Stimulated activated CD8-positive, alpha-beta memory T cell treated with anti-CD3 and anti-CD28 coated beads, Interleukin-4, amount 100 ng/mL, for 4 hours (primary cell): ENCODE measurements at regions not wholly inside any gene's neighbourhood (a gene's known extent, or its start where the extent isn't known, plus 50 kb on each side); places are given as distances from the start of the nearest gene placed in this dataset.

Source experiments
- DNase-seq, 2 donors: peaks; one replicate each; pipeline ENCODE4 v3.0.0-alpha.2; 2020; ENCODE audit warnings: low read depth in 2 of 2, low spot score in 1 of 2

DNA sequence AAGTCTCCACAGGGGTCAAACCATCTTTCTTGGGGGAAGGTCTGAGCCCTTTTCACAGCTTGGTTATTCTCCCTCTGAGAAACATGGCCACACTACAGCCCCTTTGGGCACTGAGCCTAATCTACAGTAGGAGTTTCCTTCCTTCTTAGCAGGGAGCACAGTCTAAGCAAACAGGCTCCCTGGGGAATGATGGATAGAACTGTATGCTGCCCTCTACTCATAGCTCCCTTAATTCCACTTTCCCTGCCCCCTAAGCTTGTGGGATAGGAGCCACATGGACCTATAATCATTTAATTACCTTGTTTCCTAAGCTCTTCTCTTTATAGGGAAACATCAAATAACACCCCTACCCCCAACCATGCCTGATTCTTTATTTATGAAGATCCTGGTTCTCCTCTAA is 442.1 kb upstream of the MEX3C start:
- no peak for DNase-seq

DNA sequence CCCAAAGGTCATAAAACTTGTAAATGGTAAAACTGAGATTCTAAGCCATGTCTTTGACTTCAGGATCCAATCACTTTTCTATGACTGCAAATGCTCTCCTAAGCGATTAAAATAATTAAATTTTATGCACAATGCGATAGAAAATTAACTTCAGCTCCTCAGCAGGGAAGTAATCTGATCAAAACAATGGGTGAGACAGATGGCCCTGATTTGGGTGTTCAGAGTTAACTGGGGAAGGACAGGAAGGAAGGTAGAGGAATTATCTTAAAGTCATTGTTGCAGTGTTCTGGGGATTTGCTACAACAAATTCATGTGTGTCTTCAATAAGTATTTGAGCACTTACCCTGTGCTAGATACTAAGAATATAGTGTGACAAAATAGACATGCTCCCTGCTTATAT is 446.0 kb upstream of the MEX3C start:
- no peak for DNase-seq

DNA sequence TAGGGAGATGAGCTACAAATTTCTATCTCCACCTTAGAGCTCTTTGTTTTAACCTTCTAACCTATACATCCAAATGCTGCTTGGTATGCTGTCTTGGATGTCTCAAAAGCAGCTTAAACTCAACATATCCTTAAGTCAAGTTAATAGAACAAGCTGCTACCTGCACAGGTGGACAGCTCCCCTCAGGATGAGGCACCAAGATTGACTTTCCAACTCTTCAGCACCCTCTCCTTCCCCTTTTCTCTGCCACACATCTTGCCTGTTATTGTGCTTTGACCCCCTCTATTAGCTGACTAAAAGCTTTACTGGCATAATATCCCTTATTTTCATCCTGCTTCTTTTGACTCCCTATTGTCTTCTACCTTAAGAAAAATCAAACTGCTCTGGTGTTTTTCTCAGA is 448.1 kb upstream of the MEX3C start:
- DNase-seq: no peak

DNA sequence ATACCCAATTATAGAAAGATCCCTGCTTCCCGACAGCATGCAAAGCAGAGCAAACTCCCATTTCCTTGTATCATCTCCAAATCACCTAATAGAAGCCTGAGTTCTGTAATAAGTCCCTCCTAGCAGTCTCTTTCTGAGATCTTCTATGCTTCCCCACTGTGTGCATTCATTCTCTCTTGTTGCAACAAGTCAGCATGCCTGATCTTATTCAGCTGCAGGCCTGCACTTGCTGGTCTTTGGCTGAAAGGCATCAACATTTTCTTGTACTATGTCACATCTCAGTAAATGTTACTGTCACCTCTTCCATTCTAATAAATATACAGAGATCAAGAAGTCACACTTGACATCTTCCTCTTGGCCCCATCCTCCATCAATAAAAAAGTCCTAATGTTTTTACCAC is 449.9 kb upstream of the MEX3C start:
- no peak for DNase-seq

DNA sequence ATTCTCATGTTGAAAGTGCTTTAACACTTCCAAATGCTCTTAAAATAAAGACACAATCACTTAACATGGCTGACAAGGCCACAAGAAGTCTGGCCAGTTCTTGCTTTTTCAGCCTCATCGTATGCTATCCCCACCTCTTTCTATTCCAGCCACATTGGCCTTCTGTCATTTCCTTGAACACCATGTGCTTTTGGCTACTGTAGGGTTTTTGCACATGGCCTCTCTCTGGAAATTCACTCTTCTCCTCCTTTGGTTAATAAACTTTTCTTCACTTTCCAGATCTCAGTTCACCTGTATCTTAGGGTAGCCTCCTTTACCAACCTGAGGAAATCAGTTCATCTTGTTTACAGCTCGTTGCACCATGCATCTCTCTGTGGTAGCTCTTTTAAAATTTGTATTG is 450.5 kb upstream of the MEX3C start:
- DNase-seq: no peak

DNA sequence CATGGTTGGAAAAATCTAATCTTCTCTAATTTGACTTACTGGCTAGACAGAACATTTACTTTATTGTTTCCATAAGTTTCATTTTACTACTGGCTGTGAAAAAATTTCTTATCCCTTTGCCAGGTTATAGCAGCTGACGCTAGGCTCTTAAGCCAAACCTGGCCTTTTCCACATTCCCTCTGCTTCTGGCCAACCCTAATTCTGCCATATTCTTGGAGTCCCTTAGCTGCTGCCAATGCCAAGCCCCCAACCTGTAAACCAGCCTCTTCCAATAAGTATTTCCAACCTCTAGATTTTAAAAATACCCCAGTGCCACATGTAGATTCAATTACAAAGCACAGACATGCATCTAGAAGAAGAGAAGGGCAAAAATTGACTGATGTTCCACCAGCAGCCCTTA is 452.3 kb upstream of the MEX3C start:
- DNase-seq: no peak

DNA sequence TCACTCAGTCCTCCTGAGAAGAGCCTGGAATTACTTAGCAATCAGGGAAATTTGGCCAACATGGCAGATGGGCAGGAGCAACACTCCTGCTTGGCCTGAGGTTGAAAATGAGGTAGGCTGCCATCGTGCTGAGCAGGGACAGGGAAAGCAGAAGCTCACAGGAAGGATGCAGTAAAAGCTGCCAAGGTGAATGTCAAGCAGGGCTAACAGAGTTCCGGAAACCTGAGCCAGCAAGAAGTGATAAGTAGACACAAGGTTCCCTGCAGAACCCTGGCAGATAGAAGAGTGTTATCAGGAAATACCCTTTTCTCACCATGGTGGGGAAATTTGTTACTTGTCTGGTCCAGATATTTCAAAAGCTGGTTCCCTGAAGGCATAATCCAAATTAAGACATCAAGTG is 454.3 kb upstream of the MEX3C start:
- DNase-seq: no peak

DNA sequence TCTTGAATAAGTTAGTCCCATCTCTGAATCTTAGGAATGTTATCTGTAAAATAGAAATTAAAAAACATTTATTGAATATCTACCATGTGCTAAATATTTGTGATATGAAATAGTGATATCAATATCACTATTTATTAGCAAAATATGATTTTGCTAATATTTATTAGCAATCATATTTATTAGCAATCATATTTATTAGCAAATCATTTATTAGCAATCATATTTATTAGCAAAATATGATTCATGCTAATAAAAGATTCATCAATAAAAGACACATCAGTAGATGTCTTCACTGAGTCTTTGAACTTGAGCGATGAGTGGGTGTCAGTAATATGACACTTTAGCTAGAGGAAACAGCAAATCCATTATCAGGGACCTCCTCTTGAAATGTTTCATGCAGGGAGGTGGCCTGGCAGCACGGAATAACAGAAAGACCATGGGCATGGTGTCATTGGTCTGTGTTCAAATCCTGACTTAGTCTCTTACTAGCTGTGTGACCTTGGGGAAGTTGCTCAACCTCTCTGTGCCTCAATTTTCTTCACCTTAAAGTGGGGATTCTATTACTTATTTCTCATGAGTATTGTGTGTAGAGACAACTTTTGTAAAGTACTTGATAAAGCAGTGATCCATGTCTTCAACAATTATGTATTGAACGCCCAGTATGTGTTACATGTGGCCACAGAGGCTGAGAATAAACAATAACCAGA is 456.2 kb upstream of the MEX3C start:
- DNase-seq: no peak

DNA sequence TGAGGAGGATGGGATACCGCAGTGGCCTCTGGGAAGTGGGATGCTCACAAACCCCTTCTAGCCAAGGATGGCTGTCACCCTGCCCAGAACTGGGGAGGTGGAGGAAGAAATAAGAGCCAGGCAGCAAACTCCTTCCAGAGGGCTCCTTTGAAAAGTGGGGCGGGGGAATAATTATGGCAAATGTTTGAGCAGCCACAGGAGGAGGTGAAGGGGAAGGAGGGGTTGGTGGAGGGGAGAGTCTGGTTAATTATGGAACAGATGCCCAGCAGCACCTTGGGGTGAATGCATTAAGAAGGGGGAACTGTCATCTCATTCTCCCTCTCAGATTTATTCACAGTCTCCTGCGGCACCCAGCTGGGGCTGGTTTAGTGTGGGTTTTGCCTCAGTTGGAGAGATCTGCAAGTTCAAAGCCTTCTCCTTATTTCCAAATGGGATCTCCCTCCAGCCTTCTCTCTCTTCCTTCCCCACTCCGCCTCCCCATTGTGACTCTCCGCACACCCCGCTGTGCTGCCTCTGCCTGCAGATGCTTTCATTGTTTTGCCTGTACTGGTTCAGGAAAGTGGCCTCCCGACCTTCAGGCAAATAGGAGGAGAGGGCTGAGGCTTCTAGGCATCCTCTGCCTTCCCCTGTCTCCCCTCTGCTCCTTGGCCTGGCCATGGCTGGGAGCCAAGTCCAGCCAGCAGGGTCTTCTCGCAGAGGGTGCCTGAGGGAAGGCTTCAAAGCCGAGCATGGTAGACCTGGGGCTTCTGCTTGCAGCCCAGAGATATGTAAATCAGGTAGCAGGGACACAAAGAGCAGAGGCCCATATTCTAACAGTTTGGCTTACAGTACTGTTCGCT is 457.2 kb upstream of the MEX3C start:
- DNase-seq: no peak

DNA sequence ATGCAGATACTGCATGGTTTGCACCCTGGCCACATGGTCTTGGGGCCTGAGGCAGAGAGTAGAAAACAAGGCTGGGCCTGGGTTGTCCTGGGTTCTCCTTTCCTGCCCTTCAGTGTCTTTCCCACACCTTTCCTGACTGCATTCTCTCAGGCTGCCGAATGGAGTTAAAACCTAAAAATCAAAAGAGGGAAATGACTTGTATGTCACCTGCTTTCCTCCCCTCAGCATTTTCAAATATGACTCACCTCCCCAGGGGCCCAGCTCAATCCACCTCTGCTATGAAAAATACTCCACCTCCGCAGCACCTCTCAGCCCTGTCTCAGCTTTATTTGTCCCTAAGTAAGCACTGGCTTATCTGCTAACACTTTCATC is 457.8 kb upstream of the MEX3C start:
- DNase-seq: no peak

DNA sequence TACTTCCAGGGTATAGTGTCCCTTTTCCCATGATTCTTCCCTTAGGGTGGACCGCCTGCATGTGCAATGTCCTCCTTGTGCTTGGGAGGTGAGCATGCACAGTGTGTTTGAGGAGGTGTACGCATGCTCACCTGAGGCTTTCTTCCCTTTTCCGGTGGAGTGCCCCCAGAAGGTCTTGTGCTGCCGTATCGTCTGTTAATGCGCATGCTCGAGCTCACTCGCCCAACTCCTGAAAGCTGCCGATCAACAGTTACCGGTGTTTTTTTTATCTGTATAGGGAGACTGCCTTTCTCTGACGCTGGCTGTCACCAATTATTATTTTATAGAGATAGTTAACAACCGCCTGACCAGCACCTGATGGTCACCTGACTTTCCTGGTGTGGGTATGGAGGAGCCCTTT is 458.8 kb upstream of the MEX3C start:
- no peak for DNase-seq

DNA sequence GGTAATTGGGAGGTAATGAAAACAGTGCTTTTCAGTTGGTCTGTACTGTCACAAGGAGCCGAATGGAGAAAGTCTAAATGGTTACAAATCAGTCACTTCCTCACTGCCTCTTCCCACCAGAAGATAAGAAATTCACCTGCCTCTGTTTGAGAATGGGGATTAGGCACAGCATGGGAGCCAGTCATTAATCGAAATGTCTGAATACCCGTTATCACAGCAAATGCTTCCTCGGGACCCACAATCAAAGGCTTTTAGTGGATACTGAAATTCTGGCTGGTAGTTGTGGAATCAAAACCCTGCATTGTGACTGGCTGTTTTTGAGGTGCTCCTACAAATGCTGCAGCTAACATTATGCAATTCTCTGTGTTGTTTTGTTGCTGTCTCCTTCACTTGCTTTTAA is 461.0 kb upstream of the MEX3C start:
- no peak for DNase-seq

DNA sequence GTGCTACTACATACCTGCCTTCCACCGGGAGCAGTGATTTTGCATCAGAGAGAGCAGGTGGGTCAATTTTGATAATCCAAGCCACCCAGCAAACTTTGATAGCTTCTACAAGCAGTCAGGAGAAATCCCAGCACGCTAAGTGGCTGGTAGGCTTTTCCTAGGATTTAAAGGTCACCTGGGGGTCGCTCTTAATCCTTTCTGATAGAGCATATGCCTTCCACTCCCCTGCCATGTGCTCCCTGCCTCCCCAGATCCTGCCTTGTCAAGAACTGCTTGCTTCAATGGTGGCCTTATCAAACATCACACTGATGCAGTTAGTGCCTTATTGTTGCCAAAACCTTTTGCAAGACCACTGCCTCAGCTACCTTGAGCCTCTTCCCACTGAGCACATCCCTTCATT is 462.3 kb upstream of the MEX3C start:
- DNase-seq: no peak

DNA sequence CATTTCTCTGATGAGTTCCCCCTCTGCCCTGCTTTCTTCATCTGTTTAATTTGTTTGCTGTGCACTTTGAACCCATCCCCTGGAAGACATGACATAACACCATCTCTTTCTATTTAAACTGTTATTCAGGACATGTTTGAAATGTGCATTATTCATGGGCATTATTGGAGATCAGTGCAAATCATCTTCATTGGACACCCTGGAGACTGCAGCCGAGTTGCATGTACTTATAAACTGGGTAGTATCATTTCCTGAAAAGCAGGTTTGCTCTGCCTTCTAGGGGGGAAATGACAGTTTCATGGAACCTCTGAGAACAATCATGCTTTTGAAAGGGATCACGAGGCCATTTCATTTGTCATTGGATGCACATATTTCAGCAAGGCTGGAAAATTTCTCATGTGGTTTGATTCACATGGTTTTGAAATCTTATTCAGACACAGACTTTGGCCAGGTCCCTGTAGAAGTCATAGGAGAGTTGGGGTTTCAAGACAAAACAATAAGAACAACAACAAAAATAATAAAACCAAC is 462.8 kb upstream of the MEX3C start:
- no peak for DNase-seq

DNA sequence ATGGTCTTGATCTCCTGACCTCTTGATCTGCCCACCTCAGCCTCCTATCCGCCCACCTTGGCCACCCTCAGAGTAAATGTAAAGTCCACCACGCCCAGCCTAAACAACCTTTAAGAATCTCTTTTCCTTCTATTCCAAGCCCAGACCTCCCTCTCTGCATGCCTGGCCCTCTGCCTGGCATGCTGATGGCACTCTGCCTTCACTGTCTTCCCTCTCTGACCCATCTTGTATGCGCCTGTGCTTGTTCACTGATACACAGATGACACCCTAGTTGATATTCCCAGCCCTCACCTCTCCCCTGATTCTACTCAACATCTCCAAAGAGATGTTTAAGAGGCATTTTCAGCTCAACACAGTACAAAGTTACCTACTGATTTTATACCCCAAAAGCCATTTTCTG is 466.8 kb upstream of the MEX3C start:
- DNase-seq: no peak

DNA sequence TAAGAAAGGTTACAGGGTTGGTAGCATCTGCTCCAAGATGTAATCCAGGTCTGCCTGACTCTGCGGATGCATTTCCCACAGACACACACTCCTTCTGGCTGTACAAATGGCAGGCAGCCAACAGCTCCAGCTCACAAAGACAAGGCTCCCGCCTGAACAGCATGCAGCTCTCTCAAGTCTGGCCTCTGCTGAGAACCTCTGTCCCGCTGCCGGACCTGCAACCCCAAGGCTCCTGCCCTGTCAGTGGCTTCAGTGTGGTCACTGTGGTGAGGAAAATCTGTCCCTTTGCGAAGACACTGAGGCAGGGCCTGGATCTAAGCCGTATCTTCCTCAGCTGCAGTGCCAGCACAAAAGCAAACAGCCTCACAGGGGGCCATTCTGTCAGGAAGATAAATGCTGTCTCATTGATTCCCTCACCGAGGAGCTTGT is 469.3 kb upstream of the MEX3C start:
- no peak for DNase-seq

DNA sequence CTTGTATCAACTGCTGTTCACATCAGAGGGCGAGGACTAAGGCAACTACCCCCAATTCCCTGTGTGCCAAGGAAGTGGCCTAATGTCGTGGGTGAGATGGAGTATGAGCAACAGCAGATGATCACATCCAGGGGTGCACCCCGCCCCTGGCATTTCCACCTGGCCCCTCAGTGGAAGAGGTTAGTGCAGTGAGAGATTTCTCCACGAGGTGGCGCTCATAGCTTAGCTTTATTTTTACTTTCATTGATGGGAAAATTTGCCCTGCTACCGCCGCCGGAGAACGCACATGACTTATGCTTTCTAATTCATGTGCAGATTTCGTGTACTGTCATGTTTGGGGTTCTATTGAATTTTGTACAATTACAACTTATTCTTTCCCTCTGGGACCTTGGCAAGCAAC is 470.6 kb upstream of the MEX3C start:
- DNase-seq: peak in 1 of 2 donors; percentile 4

DNA sequence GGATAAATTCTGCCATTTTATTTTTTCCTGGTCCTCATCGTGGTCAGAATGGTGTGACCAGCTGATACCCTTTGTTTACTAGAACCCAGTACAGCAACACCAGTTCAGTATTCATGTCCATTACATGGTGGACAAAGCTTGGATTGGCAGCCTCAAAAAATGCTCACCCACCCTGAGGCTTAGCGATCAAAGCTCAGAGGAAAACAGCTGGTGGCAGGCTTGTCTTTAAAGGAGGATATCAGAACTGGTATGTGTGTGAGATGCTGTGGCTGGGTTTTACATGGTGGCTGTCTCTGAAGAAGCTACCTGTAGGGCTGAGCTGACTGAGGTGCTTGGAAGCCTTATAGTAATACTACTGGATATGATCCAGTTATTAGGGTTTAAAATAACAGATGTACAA is 471.1 kb upstream of the MEX3C start:
- DNase-seq: no peak

DNA sequence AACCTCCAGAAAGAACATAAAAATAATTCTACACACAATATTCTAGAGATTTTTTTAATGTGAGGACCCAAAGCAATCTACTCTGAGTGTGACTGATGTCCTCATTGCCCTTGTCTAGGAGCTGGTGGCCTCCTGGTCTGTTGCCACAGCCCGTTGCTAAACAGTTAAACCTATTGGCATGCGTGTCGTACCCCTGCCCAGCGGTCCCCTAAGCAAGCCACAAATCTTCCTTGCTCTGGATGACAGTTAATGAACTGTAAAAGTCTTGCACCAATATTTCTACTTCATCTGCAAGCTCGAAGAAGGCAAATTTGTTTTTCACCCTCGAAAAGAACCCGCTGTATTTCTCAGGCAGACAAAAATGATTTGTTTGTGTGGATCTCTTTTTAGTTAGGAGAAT is 489.1 kb upstream of the MEX3C start:
- no peak for DNase-seq

DNA sequence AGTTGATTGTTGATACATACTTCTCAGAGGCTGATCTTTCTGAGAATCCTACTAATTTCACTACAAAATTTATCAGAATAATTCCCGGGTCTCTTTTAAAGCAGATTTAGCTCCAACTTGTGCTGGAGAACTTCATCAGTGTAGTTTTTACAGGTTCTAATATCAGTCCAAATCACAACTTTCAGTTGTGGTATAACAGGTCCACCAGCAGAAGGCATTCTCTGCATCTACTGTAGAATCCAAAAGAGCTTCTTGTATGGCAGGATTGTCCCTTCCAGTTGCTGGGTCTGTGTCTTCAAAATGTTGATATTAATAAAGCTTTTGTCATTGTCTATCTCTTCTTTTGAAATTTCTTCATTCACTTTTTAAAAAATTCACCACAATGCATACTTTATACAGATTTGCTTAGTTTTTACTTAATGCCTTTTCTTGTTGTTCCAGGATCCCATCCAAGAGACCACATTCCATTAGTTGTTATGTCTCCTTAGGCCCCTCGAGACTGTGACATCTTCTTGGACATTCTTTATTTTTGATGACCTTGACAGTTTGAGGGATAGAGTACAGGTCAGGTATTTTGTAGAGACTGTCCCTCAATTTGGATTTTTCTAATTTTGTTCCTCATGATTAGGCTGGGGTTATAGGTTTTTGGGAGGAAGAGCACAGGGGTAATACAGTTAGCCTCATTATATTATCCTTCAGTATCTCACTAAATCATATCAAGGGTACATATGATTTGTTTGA is 490.5 kb upstream of the MEX3C start:
- no peak for DNase-seq

DNA sequence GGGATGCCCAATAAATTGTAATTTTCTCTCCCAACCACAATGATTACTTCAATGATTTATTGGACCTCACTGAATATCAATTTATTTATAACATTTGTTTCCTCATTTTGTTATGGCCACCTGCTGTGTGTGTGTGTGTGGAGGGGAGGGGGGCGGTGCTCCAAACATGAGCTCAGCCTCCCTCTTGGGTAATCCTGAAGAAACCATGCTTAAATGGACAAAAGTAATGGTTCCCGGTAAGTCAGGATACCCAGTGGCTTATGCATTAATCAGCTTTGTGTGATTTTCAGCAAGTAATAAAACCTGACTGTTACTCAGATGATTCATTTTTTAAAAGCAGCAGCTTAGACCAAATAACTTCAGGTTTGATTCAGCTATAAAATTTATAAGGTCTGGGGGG is 495.1 kb upstream of the MEX3C start:
- DNase-seq: no peak

DNA sequence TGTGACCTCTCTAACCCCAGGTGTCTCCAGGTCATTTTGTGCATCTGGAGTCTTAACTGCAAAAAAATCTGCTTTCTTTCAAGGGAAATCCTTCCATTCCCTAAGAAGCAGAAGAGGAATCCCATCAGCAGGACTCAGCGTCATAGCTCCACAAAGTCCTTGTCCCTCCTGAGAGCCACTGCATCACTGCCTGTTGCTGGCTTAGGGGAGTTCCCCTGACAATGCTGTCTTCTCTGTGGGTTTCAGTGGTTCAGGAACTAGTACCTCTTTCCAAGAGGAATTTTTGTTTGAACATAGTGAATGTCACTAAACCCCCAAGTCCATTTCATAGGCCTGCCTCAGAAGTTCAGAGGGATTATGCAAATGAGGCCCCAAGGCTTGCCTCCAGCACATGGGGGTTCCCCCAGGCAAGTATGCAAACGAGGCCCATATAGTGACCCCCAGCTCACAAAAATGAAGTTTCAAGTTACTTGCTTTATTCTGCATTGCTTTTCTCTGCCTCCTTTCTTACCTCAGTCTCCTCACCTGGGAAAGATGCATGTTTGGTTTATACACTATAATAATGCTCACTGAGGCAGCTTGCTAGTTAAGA is 513.9 kb upstream of the MEX3C start:
- no peak for DNase-seq
